HG02884 (cell line): ENCODE measurements at regions not wholly inside any gene's neighbourhood (a gene's known extent, or its start where the extent isn't known, plus 50 kb on each side); places are given as distances from the start of the nearest gene placed in this dataset.
"Not testable (repeated sequence)": the region's sequence is repeated elsewhere in the genome, so short reads cannot be mapped to it uniquely, and the experiment has no call there.

Experiments
- ATAC-seq: cut with Tn5 transposase; IDR thresholded peaks from one replicate; pipeline ENCODE4 v1.9.1; 2021; ENCODE audit warnings: mild to moderate bottlenecking, moderate library complexity; ENCODE audit not compliant: unreplicated experiment

- ATAC-seq, result no peak
Measured at GRCh38 chrX:139201924-139202323, 328.6 kb upstream of the F9 start.

GRCh38 chrX:139200793-139201192, 329.7 kb upstream of the F9 start:
- ATAC-seq, result no peak

GRCh38 chrX:139200346-139200745, 330.2 kb upstream of the F9 start:
- ATAC-seq, result no peak

GRCh38 chrX:139199933-139200332, 330.6 kb upstream of the F9 start:
- no peak for ATAC-seq

- ATAC-seq, result no peak
Measured at GRCh38 chrX:139198936-139199335, 331.6 kb upstream of the F9 start.

GRCh38 chrX:139196890-139197289, 333.6 kb upstream of the F9 start:
- no peak for ATAC-seq

GRCh38 chrX:139194571-139195280, 335.8 kb upstream of the F9 start:
- peak; percentile 61 for ATAC-seq

- no peak for ATAC-seq
Measured at GRCh38 chrX:139192386-139192961, 338.1 kb upstream of the F9 start.

- no peak for ATAC-seq
Measured at GRCh38 chrX:139191746-139192385, 338.7 kb upstream of the F9 start.

- no peak for ATAC-seq
Measured at GRCh38 chrX:139191286-139191685, 339.3 kb upstream of the F9 start.

GRCh38 chrX:139187738-139188137, 342.8 kb upstream of the F9 start:
- no peak for ATAC-seq

GRCh38 chrX:139186991-139187390, 343.5 kb upstream of the F9 start:
- no peak for ATAC-seq

- ATAC-seq, result peak; percentile 81
Measured at GRCh38 chrX:139179592-139179991, 350.9 kb upstream of the F9 start.

GRCh38 chrX:139178980-139179379, 351.6 kb upstream of the F9 start:
- no peak for ATAC-seq

- ATAC-seq, result no peak
Measured at GRCh38 chrX:139172731-139173130, 357.8 kb upstream of the F9 start.

GRCh38 chrX:139170526-139171173, 359.9 kb upstream of the F9 start:
- ATAC-seq, result no peak

GRCh38 chrX:139167282-139167681, 363.3 kb upstream of the F9 start:
- no peak for ATAC-seq

GRCh38 chrX:139158256-139158655, 372.3 kb upstream of the F9 start:
- ATAC-seq, result no peak

GRCh38 chrX:139156356-139156755, 374.2 kb upstream of the F9 start:
- no peak for ATAC-seq

- not testable (repeated sequence) for ATAC-seq
Measured at GRCh38 chrX:139146625-139147024, 383.9 kb upstream of the F9 start.

GRCh38 chrX:139141370-139141769, 389.2 kb upstream of the F9 start:
- ATAC-seq, result no peak

- no peak for ATAC-seq
Measured at GRCh38 chrX:139134316-139134715, 396.2 kb upstream of the F9 start.
